ENCODE measurements at regions not wholly inside any gene's neighbourhood (a gene's known extent, or its start where the extent isn't known, plus 50 kb on each side); places are given as distances from the start of the nearest gene placed in this dataset.
A peak's percentile ranks its signal among the peaks of the same experiment; 100 is the strongest.
"Not testable (repeated sequence)": the region's sequence is repeated elsewhere in the genome, so short reads cannot be mapped to it uniquely, and the experiment has no call there.

DNA sequence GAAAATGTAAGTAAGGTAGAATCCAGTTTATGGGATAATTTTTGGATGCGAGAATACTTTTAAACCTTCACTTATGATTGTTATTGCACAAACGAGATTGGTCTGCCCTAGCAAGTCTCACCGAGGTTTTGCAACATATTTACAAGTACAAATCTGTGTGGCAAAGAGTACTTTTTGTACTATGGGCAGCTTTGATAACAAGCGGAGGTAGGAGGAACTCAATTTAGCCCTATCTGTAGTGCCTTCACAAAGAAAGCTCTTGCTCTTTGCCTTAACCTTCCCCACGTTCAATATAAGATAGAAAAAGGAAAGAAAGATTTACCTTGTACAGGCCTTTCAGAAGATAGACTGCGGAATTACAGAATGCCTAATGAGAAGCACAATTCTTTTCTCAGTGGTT, 77.5 kb upstream of the HIVEP1 start:
- no peak for DNase-seq

DNA sequence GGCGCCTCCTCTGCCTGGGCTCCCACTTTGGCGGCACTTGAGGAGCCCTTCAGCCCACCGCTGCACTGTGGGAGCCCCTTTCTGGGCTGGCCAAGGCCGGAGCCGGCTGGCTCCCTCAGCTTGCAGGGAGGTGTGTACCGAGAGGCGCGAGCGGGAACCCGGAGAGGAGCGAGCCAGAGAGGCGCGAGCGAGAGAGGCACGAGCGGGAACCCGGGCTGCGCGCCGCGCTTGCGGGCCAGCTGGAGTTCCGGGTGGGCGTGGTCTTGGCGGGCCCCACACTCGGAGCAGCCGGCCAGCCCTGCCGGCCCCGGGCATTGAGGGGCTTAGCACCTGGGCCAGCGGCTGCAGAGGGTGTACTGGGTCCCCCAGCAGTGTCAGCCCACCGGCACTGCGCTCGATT, 79.2 kb upstream of the HIVEP1 start:
- H3K36me3 ChIP-seq (replicated peaks; ENCODE audit: control insufficient read depth, insufficient read depth, low read length); H3K4me3 ChIP-seq (ENCODE audit: insufficient read depth, low read depth, low read length); H3K27me3 ChIP-seq (ENCODE audit: control insufficient read depth, insufficient read depth, low read length); DNase-seq: not testable (repeated sequence)

More for the DNA sequence above, 77.5 kb upstream of the HIVEP1 start:
- Histone ChIP-seq H3K36me3 (replicated peaks; ENCODE audit: control insufficient read depth, insufficient read depth, low read length) (no peaks in the 10 kb centered on the region), H3K27me3 (ENCODE audit: control insufficient read depth, insufficient read depth, low read length) (no peaks in the 10 kb centered on the region), H3K4me3 (ENCODE audit: insufficient read depth, low read depth, low read length) (no peak overlapping the region)

DNA sequence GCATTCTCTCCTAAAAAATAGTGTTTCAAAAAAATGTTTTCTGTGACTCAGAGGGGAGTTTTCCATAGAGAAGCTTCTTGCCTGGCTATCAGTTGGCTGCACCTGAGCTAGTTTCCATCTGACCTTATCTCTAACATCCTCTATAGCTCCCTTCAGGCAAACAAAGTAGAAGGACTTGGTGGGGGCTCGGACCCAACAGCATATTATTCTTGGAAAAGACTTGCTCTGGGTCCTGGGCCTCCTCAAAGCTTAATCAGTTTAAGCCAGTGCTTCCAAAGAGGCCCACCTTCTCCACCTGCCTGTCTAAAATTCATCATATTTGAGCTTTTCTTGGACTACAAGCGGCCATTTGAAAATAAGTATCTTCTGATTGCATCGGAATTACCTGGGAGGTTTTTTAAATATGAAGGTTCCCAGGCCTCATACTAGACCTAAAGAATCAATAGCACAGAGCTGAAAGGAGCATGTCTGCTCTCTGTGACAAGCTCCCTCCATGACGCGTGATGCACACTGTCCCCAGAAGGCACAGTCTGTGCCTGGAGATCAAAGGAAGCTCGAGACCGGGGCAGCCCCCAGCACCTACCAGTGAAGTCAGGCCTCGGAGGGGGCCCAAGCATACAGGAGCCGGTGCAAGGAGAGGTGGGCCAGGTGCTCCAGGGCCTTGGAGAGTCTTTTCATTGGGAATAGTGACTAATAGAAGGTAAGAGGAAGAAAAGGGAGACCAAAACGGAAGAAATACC, 80.6 kb upstream of the HIVEP1 start:
- H3K27me3 ChIP-seq (ENCODE audit: control insufficient read depth, insufficient read depth, low read length), result no peaks in the 10 kb centered on the region
- no peaks in the 10 kb centered on the region for H3K36me3 ChIP-seq (replicated peaks; ENCODE audit: control insufficient read depth, insufficient read depth, low read length)
- H3K4me3 ChIP-seq (ENCODE audit: insufficient read depth, low read depth, low read length), result no peak overlapping the region
- no peak for DNase-seq

DNA sequence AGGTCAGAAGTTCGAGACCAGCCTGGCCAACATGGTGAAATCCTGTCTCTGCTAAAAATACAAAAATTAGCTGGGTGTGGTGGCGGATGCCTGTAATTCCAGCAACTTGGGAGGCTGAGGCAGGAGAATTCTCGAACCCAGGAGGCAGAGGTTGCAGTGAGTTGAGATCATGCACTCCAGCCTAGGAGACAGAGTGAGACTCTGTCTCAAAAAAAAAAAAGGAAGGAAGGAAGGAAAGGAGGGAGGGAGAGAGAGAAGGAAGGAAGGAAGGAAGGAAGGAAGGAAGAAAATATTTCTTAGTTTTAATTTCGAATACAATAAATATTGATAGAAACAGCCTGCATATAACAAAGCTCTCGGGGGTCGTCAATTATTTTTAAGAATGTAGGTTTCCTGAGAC, 81.3 kb upstream of the HIVEP1 start:
- H3K27me3 ChIP-seq (ENCODE audit: control insufficient read depth, insufficient read depth, low read length); H3K36me3 ChIP-seq (replicated peaks; ENCODE audit: control insufficient read depth, insufficient read depth, low read length); DNase-seq; H3K4me3 ChIP-seq (ENCODE audit: insufficient read depth, low read depth, low read length): not testable (repeated sequence)

DNA sequence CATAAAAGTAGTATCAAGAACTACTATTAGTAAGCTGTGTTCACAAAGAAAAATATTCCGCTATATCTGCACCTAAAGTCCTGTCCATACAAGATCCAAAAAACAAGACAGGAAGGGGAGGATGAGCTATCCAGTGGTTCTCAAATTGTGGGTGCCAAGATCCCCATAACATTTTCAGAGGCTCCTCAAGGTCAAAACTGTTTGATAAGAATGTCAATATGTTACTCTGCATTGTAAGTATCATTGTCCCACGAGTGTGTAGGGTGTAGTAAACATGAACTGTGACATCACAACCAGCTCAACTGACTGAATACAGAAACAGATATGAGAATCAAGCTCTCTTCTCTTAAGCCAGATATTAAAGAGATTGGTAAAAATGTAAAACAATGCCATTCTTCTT, 81.9 kb upstream of the HIVEP1 start:
- DNase-seq, result no peak
- Histone ChIP-seq H3K4me3 (ENCODE audit: insufficient read depth, low read depth, low read length) (no peak overlapping the region), H3K27me3 (ENCODE audit: control insufficient read depth, insufficient read depth, low read length) (no peaks in the 10 kb centered on the region), H3K36me3 (replicated peaks; ENCODE audit: control insufficient read depth, insufficient read depth, low read length) (no peaks in the 10 kb centered on the region)

DNA sequence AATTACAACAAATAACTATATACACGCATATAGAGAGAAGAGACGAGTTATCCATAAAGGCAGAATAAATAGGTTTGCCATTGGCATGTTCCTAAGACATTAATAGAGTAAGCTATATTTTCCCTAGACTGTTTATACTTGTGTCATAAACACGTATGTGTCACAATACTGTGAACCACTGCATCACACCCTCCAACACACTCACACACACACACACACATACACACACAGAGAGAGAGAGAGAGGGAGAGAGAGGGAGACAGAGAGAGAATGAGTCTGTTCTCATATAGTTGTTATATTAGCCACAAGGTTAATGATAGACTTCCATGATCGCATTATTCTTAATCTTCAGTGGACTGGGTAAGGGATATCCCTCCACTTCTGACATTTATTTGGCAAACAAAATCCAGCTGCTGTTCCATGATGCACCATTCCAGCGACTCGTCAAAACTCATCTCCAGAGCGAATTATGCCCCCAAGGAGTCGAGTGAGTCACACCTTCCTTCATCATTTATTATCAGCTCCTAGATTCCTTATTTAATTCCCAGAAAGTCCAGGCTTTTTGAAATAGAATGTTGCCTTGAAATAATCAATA, 82.8 kb upstream of the HIVEP1 start:
- no peaks in the 10 kb centered on the region for H3K27me3 ChIP-seq (ENCODE audit: control insufficient read depth, insufficient read depth, low read length)
- no peak overlapping the region for H3K4me3 ChIP-seq (ENCODE audit: insufficient read depth, low read depth, low read length)
- no peaks in the 10 kb centered on the region for H3K36me3 ChIP-seq (replicated peaks; ENCODE audit: control insufficient read depth, insufficient read depth, low read length)
- no peak for DNase-seq

DNA sequence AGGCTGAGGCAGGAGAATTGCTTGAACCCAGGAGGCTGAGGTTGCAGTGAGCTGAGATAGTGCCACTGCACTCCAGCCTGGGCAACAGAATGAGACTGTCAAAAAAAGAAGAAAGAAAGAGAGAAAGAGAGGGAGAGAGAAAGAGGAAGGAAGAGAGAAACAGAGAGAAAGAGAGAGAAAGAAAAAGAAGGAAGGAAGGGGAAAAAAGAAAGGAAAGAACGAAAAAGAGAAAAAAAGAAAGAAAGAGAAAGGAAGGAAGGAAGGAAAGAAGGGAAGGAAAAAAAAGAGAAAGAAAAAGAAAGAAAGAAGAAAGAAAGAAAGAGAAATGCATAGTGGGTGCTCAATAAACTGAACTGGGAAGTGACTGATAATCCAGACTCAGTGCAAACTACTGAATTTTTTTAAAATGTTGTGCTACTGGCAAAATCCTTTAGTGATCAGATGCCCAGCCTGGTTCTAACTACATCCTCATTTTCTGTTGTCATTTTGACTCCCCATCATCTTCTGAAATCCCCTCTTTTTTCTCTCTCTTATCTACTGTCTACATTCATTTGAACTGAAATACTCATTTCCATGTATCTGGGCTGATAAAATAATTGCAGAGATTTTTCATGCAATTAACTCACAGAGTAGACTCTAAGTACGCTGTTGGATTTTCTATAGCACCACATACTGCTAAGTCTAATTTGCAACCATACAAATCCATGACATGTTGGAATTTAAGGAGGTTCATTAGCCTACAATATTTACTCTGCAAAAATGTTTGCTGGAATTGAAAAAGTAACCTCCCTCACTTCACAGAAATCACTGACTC, 85.3 kb upstream of the HIVEP1 start:
- Histone ChIP-seq H3K4me3 (ENCODE audit: insufficient read depth, low read depth, low read length) (no peak overlapping the region), H3K36me3 (replicated peaks; ENCODE audit: control insufficient read depth, insufficient read depth, low read length) (no peaks in the 10 kb centered on the region), H3K27me3 (ENCODE audit: control insufficient read depth, insufficient read depth, low read length) (no peaks in the 10 kb centered on the region)
- no peak for DNase-seq

DNA sequence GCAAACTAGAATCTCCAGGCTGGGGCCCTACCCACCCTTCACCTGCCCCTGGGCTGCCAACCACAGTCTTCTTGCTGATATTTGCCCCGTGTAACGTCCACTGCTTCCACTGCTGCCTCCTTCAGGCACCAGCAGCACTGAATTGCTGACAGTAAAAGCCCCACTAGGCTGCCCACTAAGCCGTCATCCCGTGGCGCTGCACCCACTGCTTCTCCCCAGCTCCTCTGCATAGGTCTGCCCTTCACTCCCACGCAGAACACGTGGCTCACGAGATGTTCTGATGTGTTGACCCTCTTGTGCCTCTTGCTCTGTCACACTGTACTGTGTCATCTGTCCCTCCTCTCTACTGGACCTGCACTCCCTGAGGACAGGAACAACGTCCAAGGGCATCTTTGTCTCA, 86.3 kb upstream of the HIVEP1 start:
- peak; percentile 31 for DNase-seq

DNA sequence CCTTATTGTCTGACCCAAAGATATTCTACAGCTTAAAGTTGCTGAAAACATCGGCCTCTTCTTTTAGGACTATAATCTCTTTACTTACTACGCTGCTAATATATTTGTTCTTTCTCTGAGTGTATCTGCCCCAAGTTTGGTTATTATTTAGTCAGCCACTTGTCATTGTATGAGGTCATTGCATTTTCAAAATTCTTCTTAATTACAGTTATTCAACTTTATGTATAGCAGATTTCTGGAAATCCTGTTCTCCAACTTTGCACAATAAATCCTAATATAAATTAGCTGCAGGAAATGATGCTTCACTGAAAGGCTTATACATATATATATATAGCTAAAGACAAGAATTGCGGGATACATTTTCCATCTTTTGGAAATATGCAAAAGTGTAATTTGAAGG, 88.5 kb upstream of the HIVEP1 start:
- DNase-seq, result no peak

More for the DNA sequence above, 86.3 kb upstream of the HIVEP1 start:
- Histone ChIP-seq H3K4me3 (ENCODE audit: insufficient read depth, low read depth, low read length) (no peak overlapping the region), H3K27me3 (ENCODE audit: control insufficient read depth, insufficient read depth, low read length) (no peaks in the 10 kb centered on the region), H3K36me3 (replicated peaks; ENCODE audit: control insufficient read depth, insufficient read depth, low read length) (no peaks in the 10 kb centered on the region)

DNA sequence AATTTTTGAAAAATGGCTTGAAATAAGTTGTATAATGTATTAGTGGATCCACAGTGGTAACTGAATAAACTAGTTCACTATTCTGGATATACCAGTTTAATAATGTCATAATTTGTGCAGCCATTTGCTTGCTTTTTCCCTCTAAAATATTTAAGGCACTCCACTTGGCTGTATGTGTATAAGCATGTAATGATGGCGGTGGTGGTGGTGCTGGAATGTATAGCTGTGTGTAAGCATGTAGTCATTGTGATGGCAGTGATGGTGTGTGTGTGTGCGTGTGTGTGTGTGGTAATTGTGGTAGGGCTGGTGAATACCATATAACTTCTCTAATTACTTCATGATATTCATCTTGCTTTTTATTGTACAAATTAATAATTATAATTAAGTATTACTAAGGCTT, 89.2 kb upstream of the HIVEP1 start:
- DNase-seq, result no peak
- H3K27me3 ChIP-seq (ENCODE audit: control insufficient read depth, insufficient read depth, low read length), result no peaks in the 10 kb centered on the region
- H3K4me3 ChIP-seq (ENCODE audit: insufficient read depth, low read depth, low read length), result no peak overlapping the region
- no peaks in the 10 kb centered on the region for H3K36me3 ChIP-seq (replicated peaks; ENCODE audit: control insufficient read depth, insufficient read depth, low read length)

More for the DNA sequence above, 88.5 kb upstream of the HIVEP1 start:
- H3K4me3 ChIP-seq (ENCODE audit: insufficient read depth, low read depth, low read length), result no peak overlapping the region
- no peaks in the 10 kb centered on the region for H3K36me3 ChIP-seq (replicated peaks; ENCODE audit: control insufficient read depth, insufficient read depth, low read length)
- H3K27me3 ChIP-seq (ENCODE audit: control insufficient read depth, insufficient read depth, low read length), result no peaks in the 10 kb centered on the region

DNA sequence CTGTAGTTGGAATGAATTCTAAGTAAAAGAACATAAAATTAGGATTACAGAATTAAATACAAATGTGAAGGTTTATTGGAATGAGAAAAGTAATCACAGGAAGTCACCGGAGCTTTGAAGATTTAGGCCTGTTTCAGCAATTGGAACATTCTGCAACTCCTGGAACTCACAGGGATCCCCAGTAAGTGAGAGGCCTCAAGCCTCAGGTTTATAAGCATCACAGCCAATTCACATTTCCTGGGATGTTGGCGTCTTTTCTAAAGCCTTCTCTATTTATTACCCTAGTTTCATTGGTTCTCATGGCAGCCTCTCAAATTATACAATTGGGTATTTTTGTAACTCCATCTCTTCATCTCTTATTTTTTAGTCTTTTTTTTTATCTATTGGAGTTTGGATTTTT, 90.4 kb upstream of the HIVEP1 start:
- no peak for DNase-seq
- Histone ChIP-seq H3K27me3 (ENCODE audit: control insufficient read depth, insufficient read depth, low read length) (no peaks in the 10 kb centered on the region), H3K4me3 (ENCODE audit: insufficient read depth, low read depth, low read length) (no peak overlapping the region), H3K36me3 (replicated peaks; ENCODE audit: control insufficient read depth, insufficient read depth, low read length) (no peaks in the 10 kb centered on the region)

DNA sequence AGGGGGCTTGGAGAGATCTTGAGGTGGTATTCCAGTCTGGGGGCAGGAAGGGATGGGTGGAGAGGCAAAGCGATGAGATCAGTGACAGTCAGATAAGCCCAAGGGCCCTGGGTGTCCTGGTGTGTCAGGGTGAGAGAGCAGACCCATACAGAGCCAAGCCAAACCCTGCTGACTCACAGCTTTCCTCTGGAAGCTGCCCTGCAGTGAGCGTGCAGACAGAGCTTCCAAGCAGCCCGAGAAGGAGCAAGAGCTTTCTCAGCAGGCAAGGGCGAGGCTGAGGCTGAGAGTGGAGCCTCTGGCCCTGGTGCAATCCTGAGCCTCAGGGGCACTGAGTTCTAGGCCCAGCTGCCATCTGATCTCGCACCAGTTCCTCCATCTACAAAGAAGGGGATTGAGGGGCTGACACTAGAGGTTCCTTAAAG, 91.1 kb upstream of the HIVEP1 start:
- H3K4me3 ChIP-seq (ENCODE audit: insufficient read depth, low read depth, low read length), result no peak overlapping the region
- H3K36me3 ChIP-seq (replicated peaks; ENCODE audit: control insufficient read depth, insufficient read depth, low read length), result no peaks in the 10 kb centered on the region
- peak; percentile 22 for DNase-seq
- H3K27me3 ChIP-seq (ENCODE audit: control insufficient read depth, insufficient read depth, low read length), result no peaks in the 10 kb centered on the region

DNA sequence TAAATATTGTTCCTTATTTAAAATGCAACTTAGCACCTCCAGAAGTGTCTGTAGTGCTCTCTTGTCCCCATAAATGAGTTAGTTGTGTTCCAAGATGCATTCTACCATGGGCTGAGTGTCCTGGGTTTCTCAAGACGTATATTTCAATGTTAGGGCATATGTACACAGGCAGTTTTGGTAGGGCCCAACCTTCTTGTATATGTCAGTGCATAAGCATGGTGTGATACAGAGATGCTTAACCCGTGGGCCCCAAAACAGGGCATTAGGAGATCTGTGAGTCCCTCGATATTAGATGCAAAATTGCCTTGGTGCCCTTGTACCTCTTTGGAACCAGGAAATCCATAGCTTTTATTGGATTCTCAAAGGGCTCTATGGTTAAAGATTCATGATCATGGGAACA, 91.5 kb upstream of the HIVEP1 start:
- DNase-seq, result no peak
- H3K36me3 ChIP-seq (replicated peaks; ENCODE audit: control insufficient read depth, insufficient read depth, low read length), result no peaks in the 10 kb centered on the region
- no peaks in the 10 kb centered on the region for H3K27me3 ChIP-seq (ENCODE audit: control insufficient read depth, insufficient read depth, low read length)
- no peak overlapping the region for H3K4me3 ChIP-seq (ENCODE audit: insufficient read depth, low read depth, low read length)

DNA sequence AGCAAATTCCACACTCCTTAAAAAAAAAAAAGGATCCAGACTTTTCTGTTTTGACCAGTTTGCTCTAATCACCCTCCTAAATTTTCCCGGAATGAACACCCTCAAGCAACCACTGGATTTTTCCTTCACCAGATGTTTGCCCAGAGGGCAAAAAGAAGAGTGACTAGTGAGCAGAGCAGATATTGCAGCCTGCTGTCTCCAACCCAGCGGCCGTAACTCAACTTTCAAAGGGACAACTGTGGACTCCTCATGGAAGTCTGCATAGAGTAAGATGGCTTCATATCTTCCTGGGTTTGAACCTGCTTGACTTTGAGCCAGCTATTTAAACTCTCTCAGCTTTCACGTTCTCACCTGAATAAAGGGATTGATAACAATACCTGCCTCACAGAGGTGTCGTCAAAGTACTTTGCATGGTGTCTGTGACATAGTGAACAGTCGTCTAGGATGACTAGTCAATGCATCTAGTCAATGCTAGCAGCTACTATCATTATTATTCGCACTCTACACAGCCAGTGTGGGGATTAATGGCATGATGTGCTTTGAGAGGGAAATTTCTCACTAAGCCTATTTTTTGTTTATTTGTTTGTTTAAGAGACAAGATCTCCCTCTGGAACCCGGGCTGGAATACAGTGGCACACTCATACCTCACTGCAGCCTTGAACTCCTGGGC, 92.2 kb upstream of the HIVEP1 start:
- Histone ChIP-seq H3K27me3 (ENCODE audit: control insufficient read depth, insufficient read depth, low read length) (no peaks in the 10 kb centered on the region), H3K36me3 (replicated peaks; ENCODE audit: control insufficient read depth, insufficient read depth, low read length) (no peaks in the 10 kb centered on the region), H3K4me3 (ENCODE audit: insufficient read depth, low read depth, low read length) (no peak overlapping the region)
- DNase-seq, result no peak
